ENCODE measurements at regions not wholly inside any gene's neighbourhood (a gene's known extent, or its start where the extent isn't known, plus 50 kb on each side); places are given as distances from the start of the nearest gene placed in this dataset.

DNA sequence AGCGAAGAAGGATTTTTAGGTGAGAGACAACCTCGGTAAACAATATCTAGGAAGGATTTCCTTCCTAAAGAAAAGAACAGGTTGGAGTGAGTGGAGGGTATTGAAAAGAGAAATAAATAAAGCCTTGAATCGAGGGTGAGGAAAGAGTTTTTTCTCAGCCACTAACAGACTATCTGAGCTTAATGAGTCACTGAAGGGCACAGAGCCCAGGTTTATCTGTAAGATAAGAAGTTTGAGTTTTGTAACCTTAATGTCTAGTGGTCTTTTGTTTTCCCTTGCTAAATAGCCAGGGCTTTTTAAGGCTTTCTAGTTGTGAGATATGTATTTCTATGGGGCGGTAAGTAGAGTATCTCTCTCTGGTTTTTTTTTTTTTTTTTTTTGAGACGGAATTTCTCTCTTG is 394.5 kb upstream of the KIRREL3 start:
- H3K4me3 ChIP-seq (ENCODE audit: control insufficient read depth, low read depth, low read length): no peak overlapping the region
- no peak for TF ChIP-seq CTCF (IDR thresholded peaks at IDR 0.05; ENCODE audit: control insufficient read depth, insufficient read depth, low read depth, low read length, missing control alignments)
- DNase-seq (ENCODE audit: low read depth): no peak

DNA sequence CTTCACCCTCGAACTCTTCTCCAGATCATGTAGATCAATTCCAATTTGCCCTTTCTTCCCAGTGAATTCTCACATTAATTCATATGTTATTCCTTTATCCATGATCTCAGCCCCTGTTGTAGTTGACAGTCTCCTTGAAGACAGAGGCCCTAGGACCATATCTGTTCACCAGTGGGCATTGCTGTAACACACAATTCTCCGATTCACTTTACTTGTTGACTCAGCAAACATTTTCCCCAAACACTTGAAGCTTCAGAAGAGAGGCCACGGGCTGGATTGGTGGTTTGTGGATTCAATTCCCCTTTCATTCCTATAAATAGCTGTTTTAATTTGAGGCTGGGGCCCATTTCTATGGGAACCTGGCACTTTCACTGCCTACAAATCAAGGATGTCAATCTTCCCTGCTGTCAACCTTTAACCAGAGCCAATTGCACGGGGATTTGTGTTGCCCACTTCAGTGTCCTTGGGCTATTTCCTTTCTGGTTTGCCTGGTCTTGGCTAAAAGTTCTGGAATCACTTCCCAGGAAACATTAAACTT is 393.0 kb upstream of the KIRREL3 start:
- no peak for DNase-seq (ENCODE audit: low read depth)
- no peak for TF ChIP-seq CTCF (IDR thresholded peaks at IDR 0.05; ENCODE audit: control insufficient read depth, insufficient read depth, low read depth, low read length, missing control alignments)
- no peak overlapping the region for H3K4me3 ChIP-seq (ENCODE audit: control insufficient read depth, low read depth, low read length)

DNA sequence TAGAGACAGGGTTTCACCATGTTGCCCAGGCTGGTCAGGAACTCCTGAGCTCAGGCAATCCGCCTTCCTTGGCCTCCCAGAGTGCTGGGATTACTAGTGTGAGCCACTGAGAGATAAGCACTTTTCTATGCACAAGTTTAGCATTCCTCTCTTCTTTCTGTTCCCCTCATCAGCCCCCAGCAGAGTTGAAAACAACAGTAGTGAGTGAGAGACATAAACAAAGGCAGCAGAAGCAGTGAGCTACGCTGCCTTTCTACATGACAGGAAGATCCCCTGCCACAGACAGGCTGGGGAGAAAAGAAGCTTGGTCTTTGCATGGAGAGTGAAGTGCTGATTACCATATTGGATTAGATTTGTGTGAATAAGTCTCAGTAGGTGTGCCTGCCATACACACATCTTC is 392.0 kb upstream of the KIRREL3 start:
- no peak for DNase-seq (ENCODE audit: low read depth)
- H3K4me3 ChIP-seq (ENCODE audit: control insufficient read depth, low read depth, low read length): no peak overlapping the region
- no peak for TF ChIP-seq CTCF (IDR thresholded peaks at IDR 0.05; ENCODE audit: control insufficient read depth, insufficient read depth, low read depth, low read length, missing control alignments)

- no peak for DNase-seq (ENCODE audit: low read depth)
- no peak overlapping the region for H3K4me3 ChIP-seq (ENCODE audit: control insufficient read depth, low read depth, low read length)
- TF ChIP-seq CTCF (IDR thresholded peaks at IDR 0.05; ENCODE audit: control insufficient read depth, insufficient read depth, low read depth, low read length, missing control alignments): no peak
Observed at GRCh38 chr11:127390465-127390864, 389.9 kb upstream of the KIRREL3 start.

DNA sequence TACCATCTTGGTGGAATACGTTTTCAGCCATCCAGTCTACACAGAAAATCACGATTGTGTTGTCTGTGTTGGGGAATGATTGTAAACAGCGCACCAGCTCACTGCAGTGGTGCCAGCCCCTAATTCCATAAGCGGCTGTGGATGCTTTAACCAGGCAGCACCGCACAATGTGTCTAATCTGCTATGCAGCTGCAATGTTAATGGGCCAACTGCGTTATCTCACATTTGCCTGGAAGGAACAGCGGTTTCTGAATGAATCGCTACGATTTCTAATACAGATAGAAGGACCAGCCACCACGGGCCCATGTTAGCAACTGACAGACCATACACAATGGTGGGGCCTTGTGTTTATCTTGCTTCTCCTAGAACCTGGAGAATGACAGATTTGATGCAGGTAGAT is 384.5 kb upstream of the KIRREL3 start:
- DNase-seq (ENCODE audit: low read depth): no peak
- no peak overlapping the region for H3K4me3 ChIP-seq (ENCODE audit: control insufficient read depth, low read depth, low read length)
- TF ChIP-seq CTCF (IDR thresholded peaks at IDR 0.05; ENCODE audit: control insufficient read depth, insufficient read depth, low read depth, low read length, missing control alignments): no peak

DNA sequence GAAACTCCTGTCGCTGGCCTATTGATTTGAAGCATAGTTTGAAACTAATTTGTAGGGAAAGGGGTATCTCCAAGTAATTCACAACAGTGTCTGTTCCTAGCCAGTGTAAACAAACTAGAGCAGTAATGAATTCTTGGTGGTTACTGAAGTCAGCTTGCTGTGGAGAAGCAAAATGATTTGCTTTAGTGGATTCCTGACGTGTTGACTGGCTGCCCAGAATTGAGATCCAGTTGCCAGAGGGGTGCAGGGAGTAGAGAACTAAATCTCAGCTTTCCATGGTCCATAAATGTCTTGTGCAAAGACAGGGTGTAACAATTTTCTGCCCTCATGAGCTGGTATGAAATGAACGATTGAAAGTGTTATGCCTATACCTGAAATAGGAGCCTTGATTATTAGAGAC is 382.5 kb upstream of the KIRREL3 start:
- DNase-seq (ENCODE audit: low read depth): no peak
- no peak overlapping the region for H3K4me3 ChIP-seq (ENCODE audit: control insufficient read depth, low read depth, low read length)
- no peak for TF ChIP-seq CTCF (IDR thresholded peaks at IDR 0.05; ENCODE audit: control insufficient read depth, insufficient read depth, low read depth, low read length, missing control alignments)

GRCh38 chr11:127381247-127381646 is 380.7 kb upstream of the KIRREL3 start:
- H3K4me3 ChIP-seq (ENCODE audit: control insufficient read depth, low read depth, low read length): no peak overlapping the region
- TF ChIP-seq CTCF (IDR thresholded peaks at IDR 0.05; ENCODE audit: control insufficient read depth, insufficient read depth, low read depth, low read length, missing control alignments): no peak
- no peak for DNase-seq (ENCODE audit: low read depth)

Data from AG09309 (cell line).